Brain microvascular endothelial cell (primary cell): ENCODE measurements at regions not wholly inside any gene's neighbourhood (a gene's known extent, or its start where the extent isn't known, plus 50 kb on each side); places are given as distances from the start of the nearest gene placed in this dataset.

Source experiments
- DNase-seq: peaks from one replicate; pipeline ENCODE4 v3.0.0-alpha.2; 2020
- H3K27ac ChIP-seq: fragments of 250-450 bp; sonication (Bioruptor Pico); 2 replicates; pipeline ENCODE4 v1.5.1; 2020; ENCODE audit warnings: mild to moderate bottlenecking, moderate library complexity
- H3K27me3 ChIP-seq: fragments of 250-450 bp; sonication (Bioruptor Pico); replicated peaks from 2 replicates; pipeline ENCODE4 v1.5.1; 2020; ENCODE audit warnings: mild to moderate bottlenecking
- H3K36me3 ChIP-seq: fragments of 250-450 bp; sonication (Bioruptor Pico); replicated peaks from 2 replicates; pipeline ENCODE4 v1.5.1; 2020; ENCODE audit warnings: mild to moderate bottlenecking
- H3K4me3 ChIP-seq: 2 replicates; pipeline ENCODE4 v1.5.1; 2011; ENCODE audit warnings: low read depth, mild to moderate bottlenecking, control low read depth, low read length, moderate library complexity
- in situ Hi-C: cut with HindIII; loops from 2 replicates; pipeline ENCODE4 v1.10.0; 2017; ENCODE audit warnings: low sequenced_read_pairs, low pct_ligation_motif_present
- TF ChIP-seq, protein P1 (sequence below): IDR thresholded peaks from 2 replicates; pipeline ENCODE4 v1.5.1; 2011; ENCODE audit warnings: low read depth, mild to moderate bottlenecking, moderate library complexity, low read length, control low read depth, inconsistent platforms; ENCODE audit errors: missing control alignments

GRCh38 chr4:159545556-159545955 lies 442.7 kb downstream of the RAPGEF2 start:
- Histone ChIP-seq H3K4me3 (no peak overlapping the region), H3K27me3 (no peaks in the 10 kb centered on the region), H3K36me3 (no peaks in the 10 kb centered on the region), H3K27ac (no peak overlapping the region)
- in situ Hi-C loops, result no loop called here
- no peak for DNase-seq
- TF ChIP-seq, protein P1, sequence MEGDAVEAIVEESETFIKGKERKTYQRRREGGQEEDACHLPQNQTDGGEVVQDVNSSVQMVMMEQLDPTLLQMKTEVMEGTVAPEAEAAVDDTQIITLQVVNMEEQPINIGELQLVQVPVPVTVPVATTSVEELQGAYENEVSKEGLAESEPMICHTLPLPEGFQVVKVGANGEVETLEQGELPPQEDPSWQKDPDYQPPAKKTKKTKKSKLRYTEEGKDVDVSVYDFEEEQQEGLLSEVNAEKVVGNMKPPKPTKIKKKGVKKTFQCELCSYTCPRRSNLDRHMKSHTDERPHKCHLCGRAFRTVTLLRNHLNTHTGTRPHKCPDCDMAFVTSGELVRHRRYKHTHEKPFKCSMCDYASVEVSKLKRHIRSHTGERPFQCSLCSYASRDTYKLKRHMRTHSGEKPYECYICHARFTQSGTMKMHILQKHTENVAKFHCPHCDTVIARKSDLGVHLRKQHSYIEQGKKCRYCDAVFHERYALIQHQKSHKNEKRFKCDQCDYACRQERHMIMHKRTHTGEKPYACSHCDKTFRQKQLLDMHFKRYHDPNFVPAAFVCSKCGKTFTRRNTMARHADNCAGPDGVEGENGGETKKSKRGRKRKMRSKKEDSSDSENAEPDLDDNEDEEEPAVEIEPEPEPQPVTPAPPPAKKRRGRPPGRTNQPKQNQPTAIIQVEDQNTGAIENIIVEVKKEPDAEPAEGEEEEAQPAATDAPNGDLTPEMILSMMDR, result no peak

DNA sequence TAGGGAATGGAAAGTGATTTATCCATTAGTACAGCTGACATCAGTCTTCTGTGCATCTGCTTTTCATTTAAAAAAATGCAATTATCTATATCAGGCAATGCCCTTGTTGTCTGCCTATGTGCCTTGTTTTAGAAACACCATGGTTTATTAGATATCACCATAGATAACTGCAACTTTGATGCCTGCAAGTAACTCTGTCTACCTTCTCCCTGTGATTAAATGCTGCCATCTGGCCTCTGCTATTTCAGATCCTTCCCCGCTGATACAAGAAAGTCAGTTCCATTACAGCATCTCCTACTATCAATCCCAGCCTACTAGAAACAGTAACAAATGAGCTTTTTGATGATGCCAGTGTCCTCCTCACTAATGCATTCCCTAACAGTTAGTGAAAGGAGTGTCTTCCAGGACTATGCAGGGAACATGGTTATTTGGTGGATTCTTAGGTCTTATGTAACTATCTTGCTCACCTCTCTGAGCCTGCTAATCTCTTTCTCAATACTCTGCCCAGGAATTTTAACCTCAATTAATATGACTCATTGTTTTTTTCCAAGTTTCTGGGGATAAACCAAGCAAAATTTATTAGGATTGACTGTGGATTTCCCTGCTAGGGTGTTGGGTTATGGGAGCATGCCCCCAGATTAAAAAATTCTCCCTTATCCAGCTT lies 444.9 kb downstream of the RAPGEF2 start:
- no peak for DNase-seq
- Histone ChIP-seq H3K36me3 (no peaks in the 10 kb centered on the region), H3K4me3 (no peak overlapping the region), H3K27ac (no peak overlapping the region), H3K27me3 (no peaks in the 10 kb centered on the region)
- TF ChIP-seq, protein P1, result no peak
- in situ Hi-C loops, result no loop called here

DNA sequence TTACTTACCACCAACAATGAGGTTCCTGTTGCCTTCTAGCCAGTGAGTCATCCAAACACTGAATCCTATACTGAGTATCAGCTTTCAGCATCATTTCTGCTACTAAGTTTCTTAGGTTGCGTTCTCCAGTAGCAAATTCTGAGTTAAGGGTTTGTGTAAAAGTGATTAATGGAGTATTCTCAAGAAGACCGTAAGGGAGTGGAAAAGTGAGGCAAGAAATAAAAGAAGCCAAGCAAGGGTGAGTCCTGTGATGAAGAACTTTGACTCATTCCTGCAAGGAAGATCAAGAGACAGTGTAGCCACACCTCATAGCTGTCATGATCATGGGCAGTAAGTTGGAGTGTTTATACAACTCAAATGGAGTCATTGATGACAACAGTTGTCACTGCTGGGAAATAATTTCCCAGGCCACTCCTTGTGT lies 446.2 kb downstream of the RAPGEF2 start:
- no peak overlapping the region for H3K27ac ChIP-seq
- in situ Hi-C loops, result no loop called here
- no peaks in the 10 kb centered on the region for H3K27me3 ChIP-seq
- H3K36me3 ChIP-seq, result no peaks in the 10 kb centered on the region
- DNase-seq, result peak; percentile 7
- H3K4me3 ChIP-seq, result no peak overlapping the region
- TF ChIP-seq, protein P1, result no peak

DNA sequence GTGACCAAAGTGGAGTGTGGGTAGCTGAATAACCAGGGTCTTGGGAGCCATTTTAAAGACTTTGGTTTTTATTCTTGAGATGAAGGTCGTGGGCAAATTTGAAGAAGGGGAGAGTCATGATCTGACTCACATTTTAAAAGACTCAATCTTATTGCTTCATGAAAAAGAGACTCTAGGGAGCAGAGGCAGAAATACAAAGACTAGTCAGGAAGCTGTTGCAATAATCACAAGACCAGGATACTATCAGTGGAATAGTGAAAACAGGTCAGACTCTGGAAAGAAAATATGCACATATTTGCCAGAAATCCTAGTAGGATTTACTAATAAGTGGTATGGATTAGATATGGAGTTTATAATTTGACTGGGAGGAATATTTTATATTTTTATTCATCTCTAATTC lies 448.4 kb downstream of the RAPGEF2 start:
- no peaks in the 10 kb centered on the region for H3K27me3 ChIP-seq
- H3K36me3 ChIP-seq, result no peaks in the 10 kb centered on the region
- DNase-seq, result no peak
- no peak overlapping the region for H3K27ac ChIP-seq
- TF ChIP-seq, protein P1, result no peak
- H3K4me3 ChIP-seq, result no peak overlapping the region
- in situ Hi-C loops, result no loop called here

DNA sequence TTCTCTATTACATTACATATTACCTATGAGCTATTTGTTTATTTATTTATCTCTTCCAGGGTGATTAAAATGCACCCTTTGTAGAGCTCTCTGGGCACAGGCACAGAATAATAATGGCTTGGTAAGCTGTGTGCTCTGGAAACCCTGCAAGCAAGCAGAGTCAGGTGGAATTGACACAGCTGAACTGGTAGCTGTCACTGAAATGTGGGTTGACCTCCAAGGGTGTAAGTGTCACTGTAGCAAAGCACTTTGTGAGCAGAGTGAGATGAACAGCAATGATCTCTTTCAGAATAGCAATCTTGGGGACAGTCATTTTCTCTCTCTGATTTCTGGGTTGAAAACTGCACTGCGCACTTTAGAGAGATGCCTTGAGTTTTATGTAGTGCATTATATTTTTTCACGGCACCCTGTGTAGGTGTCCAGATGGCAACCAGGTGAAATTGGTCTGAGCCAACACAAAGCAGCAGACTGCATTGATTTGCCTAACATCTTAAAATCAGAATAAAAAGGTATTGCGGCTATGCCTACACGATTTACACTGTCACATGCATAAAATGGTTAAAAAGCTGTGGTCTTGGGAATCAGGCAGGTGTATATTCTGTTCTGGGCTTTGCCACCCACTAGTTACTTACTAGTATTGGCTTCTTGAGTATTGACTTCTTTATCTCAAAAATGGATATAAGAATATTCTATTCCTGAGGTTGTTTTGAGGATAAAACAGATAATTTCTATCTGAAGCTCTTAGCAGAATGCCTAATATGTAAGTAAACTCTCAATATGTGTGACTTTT lies 450.3 kb downstream of the RAPGEF2 start:
- in situ Hi-C loops, result no loop called here
- no peak for DNase-seq
- no peak overlapping the region for H3K27ac ChIP-seq
- H3K27me3 ChIP-seq, result no peaks in the 10 kb centered on the region
- no peaks in the 10 kb centered on the region for H3K36me3 ChIP-seq
- TF ChIP-seq, protein P1, result no peak
- no peak overlapping the region for H3K4me3 ChIP-seq
